NCI-H446 (cell line): ENCODE measurements at regions not wholly inside any gene's neighbourhood (a gene's known extent, or its start where the extent isn't known, plus 50 kb on each side); places are given as distances from the start of the nearest gene placed in this dataset.

Experiments used
- DNase-seq, 2 experiments: peaks; one replicate each; lab custom pipeline; 2025; lab: John Stamatoyannopoulos, UW

- DNase-seq = no peak
Measured at GRCh38 chr9:26394025-26394424, 498.6 kb downstream of the CAAP1 start.

GRCh38 chr9:26392639-26393038, 500.0 kb downstream of the CAAP1 start:
- no peak for DNase-seq

GRCh38 chr9:26391036-26391435, 501.6 kb downstream of the CAAP1 start:
- DNase-seq = no peak

- no peak for DNase-seq
Measured at GRCh38 chr9:26375448-26375847, 517.2 kb downstream of the CAAP1 start.

GRCh38 chr9:26373616-26374015, 519.0 kb downstream of the CAAP1 start:
- DNase-seq = no peak

GRCh38 chr9:26371236-26371635, 521.4 kb downstream of the CAAP1 start:
- peak in 1 of 2 experiments; percentile 19 for DNase-seq

- DNase-seq = no peak
Measured at GRCh38 chr9:26369093-26369492, 523.5 kb downstream of the CAAP1 start.

- peak in 1 of 2 experiments; percentile 23 for DNase-seq
Measured at GRCh38 chr9:26368241-26368640, 524.4 kb downstream of the CAAP1 start.

- DNase-seq = no peak
Measured at GRCh38 chr9:26361010-26361409, 531.6 kb downstream of the CAAP1 start.

GRCh38 chr9:26358836-26359235, 533.8 kb downstream of the CAAP1 start:
- DNase-seq = no peak

- DNase-seq = peak in 1 of 2 experiments; percentile 37
Measured at GRCh38 chr9:26357803-26358344, 534.7 kb downstream of the CAAP1 start.

GRCh38 chr9:26356491-26356890, 536.1 kb downstream of the CAAP1 start:
- DNase-seq = no peak

- DNase-seq = no peak
Measured at GRCh38 chr9:26346942-26347477, 545.6 kb downstream of the CAAP1 start.

- DNase-seq = no peak
Measured at GRCh38 chr9:26341545-26341944, 551.1 kb downstream of the CAAP1 start.

- no peak for DNase-seq
Measured at GRCh38 chr9:26339796-26340195, 552.8 kb downstream of the CAAP1 start.

GRCh38 chr9:26335116-26335515, 557.5 kb downstream of the CAAP1 start:
- no peak for DNase-seq

GRCh38 chr9:26334706-26335105, 557.9 kb downstream of the CAAP1 start:
- DNase-seq = no peak

GRCh38 chr9:26331223-26331622, 561.4 kb downstream of the CAAP1 start:
- DNase-seq = no peak

- DNase-seq = no peak
Measured at GRCh38 chr9:26329974-26330373, 562.6 kb downstream of the CAAP1 start.

- DNase-seq = peak in 1 of 2 experiments; percentile 71
Measured at GRCh38 chr9:26326563-26326962, 566.0 kb downstream of the CAAP1 start.

- no peak for DNase-seq
Measured at GRCh38 chr9:26325444-26325829, 567.2 kb downstream of the CAAP1 start.

GRCh38 chr9:26324786-26325443, 567.7 kb downstream of the CAAP1 start:
- DNase-seq = no peak

- DNase-seq = no peak
Measured at GRCh38 chr9:26321935-26322334, 570.7 kb downstream of the CAAP1 start.

- no peak for DNase-seq
Measured at GRCh38 chr9:26319859-26320258, 572.7 kb downstream of the CAAP1 start.
